Aorta (tissue), 5 donors: ENCODE measurements at regions not wholly inside any gene's neighbourhood (a gene's known extent, or its start where the extent isn't known, plus 50 kb on each side); places are given as distances from the start of the nearest gene placed in this dataset.

Experiments used
- ATAC-seq: fragments of 200-7000 bp; cut with Tn5 transposase; one replicate; pipeline ENCODE4 v1.9.1; 2022; ENCODE audit warnings: moderate library complexity; ENCODE audit not compliant: low FRiP score
- DNase-seq, 2 donors: peaks; one replicate each; pipeline ENCODE4 v3.0.0-alpha.2; 2020
- H3K27ac ChIP-seq, 2 donors: one replicate each; pipeline ENCODE4 v1.5.1; 2013; ENCODE audit warnings: low read length in 2 of 2, mild to moderate bottlenecking in 2 of 2, moderate library complexity in 2 of 2, control low read depth in 1 of 2, inconsistent platforms in 1 of 2, low read depth in 1 of 2
- H3K27me3 ChIP-seq, 2 donors: one replicate each; pipeline ENCODE4 v1.6.1; 2013; ENCODE audit warnings: control low read depth in 1 of 2, low read length in 1 of 2, mild to moderate bottlenecking in 1 of 2, moderate library complexity in 1 of 2; ENCODE audit not compliant: insufficient read depth in 2 of 2, control insufficient read depth in 1 of 2
- H3K36me3 ChIP-seq, 2 donors: one replicate each; pipeline ENCODE4 v1.6.1; 2013; ENCODE audit warnings: control low read depth in 1 of 2, low read length in 1 of 2, mild to moderate bottlenecking in 1 of 2; ENCODE audit not compliant: insufficient read depth in 2 of 2, control insufficient read depth in 1 of 2
- H3K4me1 ChIP-seq, 2 donors: one replicate each; pipeline ENCODE4 v1.6.1; 2013; ENCODE audit warnings: low read length in 2 of 2, control low read depth in 1 of 2, mild to moderate bottlenecking in 1 of 2, moderate library complexity in 1 of 2; ENCODE audit not compliant: insufficient read depth in 2 of 2, control insufficient read depth in 1 of 2
- H3K4me3 ChIP-seq, 2 donors: one replicate each; pipeline ENCODE4 v1.5.1; 2013; ENCODE audit warnings: low read length in 2 of 2, control low read depth in 1 of 2, mild to moderate bottlenecking in 1 of 2
- H3K9me3 ChIP-seq: one replicate; pipeline ENCODE4 v1.6.1; 2013; ENCODE audit warnings: mild to moderate bottlenecking, low read length; ENCODE audit not compliant: control insufficient read depth
- WGBS, 2 donors: extraction: QIAGEN DNeasy Blood & Tissue Kit; methylation state at CpG; one replicate each; pipeline ENCODE4 v1.1.7; 2013; 5-methylcytosine and 5-hydroxymethylcytosine counted together
- intact Hi-C, 2 donors: fragments of 100-400 bp; cut with DNase I; formaldehyde crosslinking; loops; one replicate each; pipeline versions ENCODE4 v1.14.2 to v1.15.0; 2022
- donor health status: healthy with polysubstance abuse.
- donor health status: Bipolar disorder and iron deficiency.
- donor health status: DM: no; HTN: no; CAD: no.
- donor health status: DM: no; HTN: no; CAD: no.
- donor health status: DM: yes; HTN: yes; CAD: no.

GRCh38 chr5:54653956-54654614 is 136.5 kb downstream of the SNX18 start:
- DNase-seq (no peak), ATAC-seq (no peak)
- no peaks in the 10 kb centered on the region for H3K36me3 ChIP-seq
- H3K27me3 ChIP-seq: no peaks in the 10 kb centered on the region
- peaks cover 6 to 11% of the 10 kb centered on the region in 2 donors for H3K4me1 ChIP-seq
- intact Hi-C loops: no loop called here
- no peak overlapping the region for H3K27ac ChIP-seq
- 96 to 98% methylated on average over 2 of the region's 2 CpGs for WGBS, 2 donors
- H3K9me3 ChIP-seq: no peaks in the 10 kb centered on the region
- no peak overlapping the region for H3K4me3 ChIP-seq

- Histone ChIP-seq H3K36me3 (no peaks in the 10 kb centered on the region), H3K9me3 (no peaks in the 10 kb centered on the region), H3K4me3 (no peak overlapping the region), H3K4me1 (peaks cover 3 to 11% of the 10 kb centered on the region in 2 donors), H3K27ac (peak overlapping the region; percentile 71 to 84), H3K27me3 (no peaks in the 10 kb centered on the region)
- DNase-seq: peak; percentile 93 to 95
- intact Hi-C loops: no loop called here
- 1 to 9% methylated on average over 6 of the region's 6 CpGs for WGBS, 2 donors
- ATAC-seq: peak; percentile 56
Observed at GRCh38 chr5:54651482-54652076, 134.0 kb downstream of the SNX18 start.

DNA sequence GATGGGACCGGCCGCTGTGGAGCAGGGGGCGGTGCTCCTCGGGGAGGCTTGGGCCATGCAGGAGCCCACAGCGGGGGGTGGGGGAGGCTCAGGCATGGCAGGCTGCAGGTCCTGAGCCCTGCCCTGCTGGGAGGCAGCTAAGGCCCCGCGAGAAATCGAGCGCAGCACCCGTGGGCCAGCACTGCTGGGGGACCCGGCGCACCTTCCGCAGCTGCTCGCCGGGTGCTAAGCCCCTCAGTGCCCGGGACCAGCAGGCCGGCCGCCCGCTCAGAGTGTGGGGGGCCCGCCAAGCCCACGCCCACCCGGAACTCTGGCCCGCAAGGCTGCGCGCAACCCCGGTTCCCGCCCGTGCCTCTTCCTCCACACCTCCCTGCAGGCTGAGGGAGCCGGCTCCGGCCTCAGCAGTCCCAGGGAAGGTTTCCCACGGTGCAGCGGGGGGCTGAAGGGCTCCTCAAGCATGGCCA is 131.5 kb downstream of the SNX18 start:
- intact Hi-C loops: no loop called here
- ATAC-seq (no peak), DNase-seq (no peak)
- H3K4me3 ChIP-seq: no peak overlapping the region
- H3K27ac ChIP-seq: no peak overlapping the region
- WGBS, 2 donors: 94 to 96% methylated on average over 20 to 32 of the region's 32 CpGs
- H3K36me3 ChIP-seq: no peaks in the 10 kb centered on the region
- peaks cover 3 to 23% of the 10 kb centered on the region in 2 donors for H3K4me1 ChIP-seq
- H3K27me3 ChIP-seq: no peaks in the 10 kb centered on the region
- no peaks in the 10 kb centered on the region for H3K9me3 ChIP-seq

GRCh38 chr5:54646356-54647101 is 129.0 kb downstream of the SNX18 start:
- peak; percentile 84 to 93 for DNase-seq
- WGBS, 2 donors: 0 to 1% methylated on average over 14 of the region's 14 CpGs
- peak; percentile 85 for ATAC-seq
- Histone ChIP-seq H3K27ac (peak overlapping the region; percentile 96 to 99), H3K36me3 (no peaks in the 10 kb centered on the region), H3K4me3 (peak overlapping the region in 1 of 2 donors; percentile 65), H3K4me1 (peaks cover 3 to 21% of the 10 kb centered on the region in 2 donors), H3K27me3 (no peaks in the 10 kb centered on the region), H3K9me3 (no peaks in the 10 kb centered on the region)
- intact Hi-C loops: loop anchor here in 1 of 2 donors (1.0 kb wide), 2 partner anchors 127 to 181 kb away; no protein-coding TSS in a partner anchor

DNA sequence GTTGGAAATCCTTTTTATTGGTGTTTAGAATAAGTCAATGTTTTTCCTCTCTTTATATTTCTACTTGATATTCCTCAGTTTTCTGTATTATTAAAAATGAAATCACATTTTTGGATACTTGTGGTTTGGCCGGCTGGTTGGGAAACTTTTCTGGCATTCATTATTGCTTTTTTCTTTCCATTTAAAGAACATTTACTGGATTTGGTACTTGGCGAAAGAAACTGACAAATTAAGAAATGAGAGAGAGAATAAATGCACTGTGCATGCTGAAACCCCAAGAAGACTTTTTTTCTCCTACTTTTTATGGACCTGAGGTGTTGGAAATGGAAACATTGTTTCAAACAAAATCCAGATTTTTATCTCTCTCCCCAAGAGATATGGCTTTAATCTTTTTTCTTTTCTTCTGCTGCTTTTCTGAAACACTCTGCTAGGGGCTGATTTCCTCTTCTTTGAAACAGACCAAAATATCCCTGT is 128.4 kb downstream of the SNX18 start:
- Histone ChIP-seq H3K27ac (peak overlapping the region; percentile 96 to 99), H3K4me1 (peaks cover 3 to 16% of the 10 kb centered on the region in 2 donors), H3K4me3 (peak overlapping the region in 1 of 2 donors; percentile 65), H3K9me3 (no peaks in the 10 kb centered on the region), H3K36me3 (no peaks in the 10 kb centered on the region), H3K27me3 (no peaks in the 10 kb centered on the region)
- DNase-seq: no peak
- WGBS, 2 donors: 3 to 5% methylated on average over 2 of the region's 2 CpGs
- intact Hi-C loops: loop anchor here in 1 of 2 donors (1.0 kb wide), 1 partner anchor 127 kb away; no protein-coding TSS in a partner anchor
- ATAC-seq: peak; percentile 58

GRCh38 chr5:54644226-54644625 is 126.7 kb downstream of the SNX18 start:
- DNase-seq (no peak), ATAC-seq (no peak)
- H3K4me1 ChIP-seq: peaks cover 3 to 16% of the 10 kb centered on the region in 2 donors
- peak overlapping the region in 1 of 2 donors; percentile 69 for H3K27ac ChIP-seq
- intact Hi-C loops: no loop called here
- H3K4me3 ChIP-seq: no peak overlapping the region
- no peaks in the 10 kb centered on the region for H3K9me3 ChIP-seq
- no peaks in the 10 kb centered on the region for H3K27me3 ChIP-seq
- WGBS, 2 donors: 48 to 61% methylated on average over 4 of the region's 4 CpGs
- H3K36me3 ChIP-seq: no peaks in the 10 kb centered on the region

- peak in 1 of 2 donors; percentile 45 for DNase-seq
- intact Hi-C loops: loop anchor here in 1 of 2 donors (1.0 kb wide), 1 partner anchor 10 kb away; no protein-coding TSS in a partner anchor
- Histone ChIP-seq H3K27ac (peak overlapping the region in 1 of 2 donors; percentile 69), H3K4me3 (no peak overlapping the region), H3K4me1 (peaks cover 3 to 16% of the 10 kb centered on the region in 2 donors), H3K36me3 (no peaks in the 10 kb centered on the region), H3K27me3 (no peaks in the 10 kb centered on the region), H3K9me3 (no peaks in the 10 kb centered on the region)
- no peak for ATAC-seq
- WGBS, 2 donors: 14 to 21% methylated on average over 4 of the region's 4 CpGs
Observed at GRCh38 chr5:54643685-54644106, 126.1 kb downstream of the SNX18 start.

DNA sequence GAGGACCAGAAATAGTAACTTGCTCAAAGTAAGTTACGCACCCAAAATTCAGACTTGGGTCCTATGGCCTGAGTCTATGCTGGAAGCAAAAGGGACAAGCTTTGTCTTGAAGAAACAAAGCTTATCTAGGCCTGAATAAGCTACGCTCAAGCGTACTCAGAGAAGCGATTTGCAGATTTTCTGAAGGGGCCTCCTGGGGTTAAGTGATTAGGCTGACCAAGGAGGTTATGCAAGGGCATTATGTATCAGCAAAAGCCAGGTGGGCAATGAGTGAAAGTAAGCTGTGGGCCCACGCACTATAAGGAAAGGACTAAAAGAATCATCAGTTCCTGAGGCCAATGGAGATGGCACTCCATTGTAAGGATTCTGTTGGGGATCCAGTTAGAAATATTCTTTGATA is 122.1 kb downstream of the SNX18 start:
- no peaks in the 10 kb centered on the region for H3K36me3 ChIP-seq
- no peak overlapping the region for H3K4me3 ChIP-seq
- H3K4me1 ChIP-seq: peaks cover 3 to 13% of the 10 kb centered on the region in 2 donors
- H3K27ac ChIP-seq: no peak overlapping the region
- DNase-seq (no peak), ATAC-seq (no peak)
- no peaks in the 10 kb centered on the region for H3K9me3 ChIP-seq
- WGBS, 2 donors: 74 to 83% methylated on average over 5 of the region's 5 CpGs
- no peaks in the 10 kb centered on the region for H3K27me3 ChIP-seq
- intact Hi-C loops: no loop called here
